MM.1S (cell line): ENCODE measurements at regions not wholly inside any gene's neighbourhood (a gene's known extent, or its start where the extent isn't known, plus 50 kb on each side); places are given as distances from the start of the nearest gene placed in this dataset.

Source experiments
- DNase-seq: peaks from one replicate; pipeline ENCODE4 v3.0.0-alpha.2; 2015
- H2AFZ ChIP-seq: fragments of 300-600 bp; sonication (generic); 2 replicates; pipeline ENCODE4 v1.6.0; 2016; ENCODE audit warnings: antibody characterized with exemption, low read length
- H3F3A ChIP-seq: fragments of 300-600 bp; sonication (generic); 2 replicates; pipeline ENCODE4 v1.6.1; 2016; ENCODE audit warnings: mild to moderate bottlenecking, antibody characterized with exemption, low read length, moderate library complexity, mixed read lengths; ENCODE audit not compliant: insufficient read depth
- H3K27ac ChIP-seq: fragments of 300-600 bp; sonication (generic); 2 replicates; pipeline ENCODE4 v1.5.1; 2016; ENCODE audit warnings: mild to moderate bottlenecking, low read length
- H3K27me3 ChIP-seq: fragments of 300-600 bp; sonication (generic); replicated peaks from 2 replicates; pipeline ENCODE4 v1.6.0; 2016; ENCODE audit warnings: low read length; ENCODE audit not compliant: insufficient read depth
- H3K36me3 ChIP-seq: fragments of 300-600 bp; sonication (generic); replicated peaks from 2 replicates; pipeline ENCODE4 v1.6.1; 2016; ENCODE audit warnings: mild to moderate bottlenecking, low read length, mixed read lengths; ENCODE audit not compliant: insufficient read depth
- H3K4me1 ChIP-seq: fragments of 300-600 bp; sonication (generic); 2 replicates; pipeline ENCODE4 v1.6.1; 2016; ENCODE audit warnings: low read length, mixed read lengths
- H3K4me2 ChIP-seq: fragments of 300-600 bp; sonication (generic); 2 replicates; pipeline ENCODE4 v1.6.0; 2016; ENCODE audit warnings: low read depth, low read length
- H3K4me3 ChIP-seq: fragments of 300-600 bp; sonication (generic); 2 replicates; pipeline ENCODE4 v1.5.1; 2016; ENCODE audit warnings: low read length, mixed read lengths
- H3K79me2 ChIP-seq: fragments of 300-600 bp; sonication (generic); 2 replicates; pipeline ENCODE4 v1.6.1; 2016; ENCODE audit warnings: mixed run types, low read length, mixed read lengths
- H3K9ac ChIP-seq: fragments of 300-600 bp; sonication (generic); 2 replicates; pipeline ENCODE4 v1.6.1; 2016; ENCODE audit warnings: low read length, mixed read lengths
- H3K9me2 ChIP-seq: fragments of 300-600 bp; sonication (generic); replicated peaks from 2 replicates; pipeline ENCODE4 v1.6.1; 2016; ENCODE audit warnings: mild to moderate bottlenecking, low read length, mixed read lengths; ENCODE audit not compliant: insufficient read depth
- H3K9me3 ChIP-seq: fragments of 300-600 bp; sonication (generic); replicated peaks from 2 replicates; pipeline ENCODE4 v1.6.1; 2016; ENCODE audit warnings: mild to moderate bottlenecking, low read length, mixed read lengths; ENCODE audit not compliant: insufficient read depth
- H4K20me1 ChIP-seq: fragments of 300-600 bp; sonication (generic); 2 replicates; pipeline ENCODE4 v1.6.1; 2016; ENCODE audit warnings: mild to moderate bottlenecking, low read length, moderate library complexity, mixed read lengths; ENCODE audit not compliant: insufficient read depth
- CTCF ChIP-seq: fragments of 300-600 bp; sonication (generic); IDR thresholded peaks from 2 replicates; pipeline ENCODE4 v1.5.1; 2016; ENCODE audit warnings: antibody characterized with exemption, low read length, mixed read lengths
- EZH2 ChIP-seq: fragments of 300-600 bp; sonication (generic); optimal IDR thresholded peaks from 2 replicates; pipeline ENCODE3; 2017; ENCODE audit warnings: low read depth, mild to moderate bottlenecking, antibody characterized with exemption, low read length, mixed read lengths
- EZH2phosphoT487 ChIP-seq: fragments of 300-600 bp; sonication (generic); IDR thresholded peaks from 2 replicates; pipeline ENCODE4 v1.6.1; 2018; ENCODE audit warnings: antibody characterized with exemption, low read length

GRCh38 chr12:93950311-93950710, 198.1 kb upstream of the PLXNC1 start:
- Histone ChIP-seq H3K9me2 (no peaks in the 10 kb centered on the region), H3K36me3 (no peaks in the 10 kb centered on the region), H2AFZ (no peak overlapping the region), H3K9me3 (no peaks in the 10 kb centered on the region), H3K79me2 (no peaks in the 10 kb centered on the region), H3K27me3 (no peaks in the 10 kb centered on the region), H4K20me1 (no peaks in the 10 kb centered on the region), H3F3A (no peaks in the 10 kb centered on the region), H3K9ac (no peak overlapping the region), H3K4me1 (no peaks in the 10 kb centered on the region), H3K27ac (no peak overlapping the region), H3K4me2 (no peak overlapping the region), H3K4me3 (no peak overlapping the region)
- TF ChIP-seq EZH2phosphoT487 (no peak), EZH2 (no peak), CTCF (no peak)
- DNase-seq, result no peak

GRCh38 chr12:93954166-93955112, 193.9 kb upstream of the PLXNC1 start:
- Histone ChIP-seq H3K4me1 (no peaks in the 10 kb centered on the region), H3K36me3 (no peaks in the 10 kb centered on the region), H3K9me3 (no peaks in the 10 kb centered on the region), H2AFZ (no peak overlapping the region), H3F3A (no peaks in the 10 kb centered on the region), H4K20me1 (no peaks in the 10 kb centered on the region), H3K27ac (no peak overlapping the region), H3K4me3 (no peak overlapping the region), H3K9me2 (no peaks in the 10 kb centered on the region), H3K4me2 (no peak overlapping the region), H3K79me2 (no peaks in the 10 kb centered on the region), H3K9ac (no peak overlapping the region), H3K27me3 (no peaks in the 10 kb centered on the region)
- no peak for TF ChIP-seq EZH2phosphoT487
- TF ChIP-seq EZH2, result no peak
- TF ChIP-seq CTCF, result no peak
- DNase-seq, result no peak

- no peak for DNase-seq
- Histone ChIP-seq H3K9me2 (no peaks in the 10 kb centered on the region), H3F3A (no peaks in the 10 kb centered on the region), H3K9ac (no peak overlapping the region), H3K79me2 (no peaks in the 10 kb centered on the region), H3K9me3 (no peaks in the 10 kb centered on the region), H3K4me2 (no peak overlapping the region), H3K4me3 (no peak overlapping the region), H3K4me1 (no peaks in the 10 kb centered on the region), H4K20me1 (no peaks in the 10 kb centered on the region), H3K36me3 (no peaks in the 10 kb centered on the region), H3K27me3 (no peaks in the 10 kb centered on the region), H2AFZ (no peak overlapping the region), H3K27ac (no peak overlapping the region)
- no peak for TF ChIP-seq CTCF
- TF ChIP-seq EZH2phosphoT487, result no peak
- TF ChIP-seq EZH2, result no peak
Observed at GRCh38 chr12:93956551-93956950, 191.8 kb upstream of the PLXNC1 start.
